ENCODE measurements at regions not wholly inside any gene's neighbourhood (a gene's known extent, or its start where the extent isn't known, plus 50 kb on each side); places are given as distances from the start of the nearest gene placed in this dataset.

DNA sequence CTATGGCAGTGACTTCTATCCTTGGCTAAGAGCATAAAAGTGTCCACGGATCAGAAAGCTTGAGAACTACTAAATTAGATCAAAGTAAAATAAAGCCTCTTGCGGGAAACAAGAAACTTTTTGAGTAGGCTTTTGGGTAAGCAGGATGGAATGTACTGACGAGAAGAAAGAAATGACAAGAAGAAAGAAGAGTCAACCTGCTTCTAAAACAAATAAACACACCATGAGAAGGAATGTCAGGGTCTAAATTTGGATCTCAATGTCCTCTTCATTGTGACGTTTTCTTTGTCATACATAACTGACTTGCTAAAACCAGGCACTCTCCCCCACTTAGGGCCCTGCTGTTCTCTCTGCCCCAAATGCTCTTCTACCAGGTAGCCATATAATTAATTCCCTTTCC lies 290.1 kb upstream of the PTGER4 start:
- DNase-seq (ENCODE audit: low read depth in 4 of 4, low spot score in 1 of 4), result no peak

DNA sequence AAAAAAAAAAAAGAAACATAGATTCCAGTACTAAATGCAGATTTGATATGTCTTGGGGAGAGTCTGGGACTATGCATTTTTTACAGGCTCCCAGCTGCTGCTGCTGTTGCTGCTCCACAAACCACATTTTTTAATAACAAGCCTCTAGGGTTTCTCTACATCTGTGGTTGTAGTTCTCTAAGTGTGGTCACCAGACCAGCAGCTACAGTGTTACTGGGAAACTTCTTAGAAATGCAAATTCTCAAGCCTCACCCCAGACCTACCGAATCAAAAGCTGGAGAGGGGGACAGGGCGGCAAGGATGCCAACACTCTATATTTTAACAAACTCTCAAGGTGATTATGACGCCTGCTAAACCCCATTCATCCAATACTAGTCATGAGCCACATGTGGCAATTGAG lies 293.4 kb upstream of the PTGER4 start:
- no peak for DNase-seq (ENCODE audit: low read depth in 4 of 4, low spot score in 1 of 4)

- DNase-seq (ENCODE audit: low read depth in 4 of 4, low spot score in 1 of 4), result no peak
Observed at GRCh38 chr5:40385544-40385943, 294.2 kb upstream of the PTGER4 start.

- DNase-seq (ENCODE audit: low read depth in 4 of 4, low spot score in 1 of 4), result no peak
Observed at GRCh38 chr5:40384782-40385390, 294.8 kb upstream of the PTGER4 start.

GRCh38 chr5:40383749-40384651 lies 295.7 kb upstream of the PTGER4 start:
- DNase-seq (ENCODE audit: low read depth in 4 of 4, low spot score in 1 of 4), result no peak

GRCh38 chr5:40381676-40382363 lies 297.9 kb upstream of the PTGER4 start:
- DNase-seq (ENCODE audit: low read depth in 4 of 4, low spot score in 1 of 4), result no peak

DNA sequence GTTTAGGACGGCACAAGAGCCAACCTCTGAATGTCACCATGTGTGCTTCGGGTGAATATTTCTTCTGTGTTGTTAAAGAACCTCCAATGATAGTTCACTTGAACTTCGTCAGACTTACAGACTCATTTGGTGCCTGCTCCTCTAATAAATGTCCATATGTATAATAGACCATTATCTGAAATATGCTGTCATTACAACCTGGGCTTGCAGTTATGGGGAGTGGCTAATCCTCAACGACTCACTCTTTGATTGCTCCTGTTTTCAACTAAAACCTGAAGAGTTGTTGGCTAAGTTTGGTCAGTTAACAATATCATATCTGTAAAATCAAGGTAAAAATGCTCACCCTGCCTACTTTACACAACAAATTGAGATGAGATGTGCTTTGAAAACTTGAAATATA lies 298.7 kb upstream of the PTGER4 start:
- no peak for DNase-seq (ENCODE audit: low read depth in 4 of 4, low spot score in 1 of 4)

DNA sequence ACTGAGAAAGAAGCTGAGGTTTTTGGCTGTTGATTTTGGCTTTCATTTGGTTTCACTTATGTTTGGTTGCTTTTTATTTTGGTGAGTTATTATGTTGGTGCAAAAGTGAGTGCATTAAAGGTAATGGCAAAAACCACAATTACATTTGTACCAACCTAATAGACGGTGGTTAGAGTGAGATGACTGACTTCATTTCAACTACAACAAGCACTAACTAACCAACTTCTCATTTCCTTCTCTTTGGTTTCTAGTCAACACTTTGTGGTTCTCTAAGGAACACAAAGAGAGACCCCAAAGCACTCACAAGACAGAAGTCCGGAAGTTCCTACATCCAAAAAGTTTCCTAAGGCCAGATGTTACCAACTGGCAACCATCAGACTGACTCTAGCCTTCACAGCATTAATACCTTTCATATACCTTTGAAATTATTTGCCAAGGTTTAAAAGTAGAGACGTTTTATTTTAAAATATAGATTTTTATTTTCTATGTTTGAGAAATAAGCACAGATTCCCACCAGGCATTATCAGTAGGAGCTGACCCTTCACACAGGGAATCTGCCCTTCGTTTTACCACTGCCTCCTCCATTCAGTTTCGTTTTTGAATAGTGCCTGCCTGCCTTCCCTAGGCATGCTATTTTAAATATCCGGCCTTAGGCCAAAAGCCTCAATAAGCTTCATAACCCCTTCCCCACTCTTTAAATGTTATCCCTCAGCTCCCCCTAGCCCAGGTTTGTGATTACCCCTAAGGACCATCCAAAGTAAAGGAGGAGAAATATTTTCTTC lies 301.1 kb upstream of the PTGER4 start:
- no peak for DNase-seq (ENCODE audit: low read depth in 4 of 4, low spot score in 1 of 4)

DNA sequence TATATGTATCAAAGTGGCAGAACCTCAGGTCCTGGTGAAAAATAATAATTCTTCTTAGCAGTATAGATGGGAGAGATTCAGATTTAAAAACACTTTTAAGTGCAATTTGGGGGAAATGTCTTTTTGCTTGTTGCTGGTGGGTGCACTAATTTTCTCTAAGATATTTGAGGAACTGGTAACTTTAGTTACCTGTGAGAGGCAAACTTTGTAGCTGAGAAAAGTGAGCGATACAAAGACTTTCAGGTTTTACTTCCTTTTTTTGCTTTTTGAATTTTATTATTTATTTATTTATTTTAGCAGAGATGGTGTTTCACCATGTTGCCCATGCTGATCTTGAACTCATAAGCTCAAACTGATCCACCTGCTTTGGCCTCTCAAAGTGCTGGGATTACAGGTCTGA lies 303.1 kb upstream of the PTGER4 start:
- DNase-seq (ENCODE audit: low read depth in 4 of 4, low spot score in 1 of 4), result no peak

DNA sequence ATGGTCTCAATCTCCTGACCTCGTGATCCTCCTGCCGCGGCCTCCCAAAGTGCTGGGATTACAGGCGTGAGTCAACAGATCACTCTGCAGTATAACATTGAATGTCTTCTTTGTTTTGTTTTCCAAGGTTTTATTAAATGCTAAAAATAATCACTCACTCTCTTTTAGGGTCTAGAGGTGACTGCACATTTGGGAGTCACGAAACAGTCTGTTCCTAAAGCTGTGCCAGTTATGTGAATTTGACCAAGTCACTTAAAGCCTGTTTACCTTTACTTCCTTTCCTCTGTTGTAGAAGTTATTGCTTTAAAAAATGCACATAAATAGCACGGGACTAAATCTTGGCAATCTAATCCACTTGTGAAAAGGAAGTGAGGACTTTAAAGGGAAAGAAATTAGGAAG lies 304.9 kb upstream of the PTGER4 start:
- no peak for DNase-seq (ENCODE audit: low read depth in 4 of 4, low spot score in 1 of 4)

GRCh38 chr5:40368200-40368599 lies 311.5 kb upstream of the PTGER4 start:
- no peak for DNase-seq (ENCODE audit: low read depth in 4 of 4, low spot score in 1 of 4)

DNA sequence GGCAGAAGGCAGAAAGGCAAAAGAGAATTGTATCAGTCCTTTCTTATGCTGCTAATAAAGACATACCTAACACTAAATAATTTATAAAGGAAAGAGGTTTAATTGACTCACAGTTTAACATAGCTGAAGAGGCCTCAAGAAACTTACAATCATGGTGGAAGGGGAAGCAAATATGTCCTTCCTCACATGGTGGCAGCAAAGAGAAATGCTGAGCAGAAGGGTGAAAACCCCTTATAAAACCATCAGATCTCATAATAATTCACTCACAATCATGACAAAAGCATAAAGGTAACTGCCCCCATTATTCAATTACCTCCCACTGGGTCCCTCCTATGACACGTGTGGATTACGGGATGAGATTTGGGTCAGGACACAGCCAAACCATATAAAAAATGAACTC lies 312.5 kb upstream of the PTGER4 start:
- DNase-seq (ENCODE audit: low read depth in 4 of 4, low spot score in 1 of 4), result no peak

GRCh38 chr5:40365342-40366330 lies 314.1 kb upstream of the PTGER4 start:
- DNase-seq (ENCODE audit: low read depth in 4 of 4, low spot score in 1 of 4), result no peak

DNA sequence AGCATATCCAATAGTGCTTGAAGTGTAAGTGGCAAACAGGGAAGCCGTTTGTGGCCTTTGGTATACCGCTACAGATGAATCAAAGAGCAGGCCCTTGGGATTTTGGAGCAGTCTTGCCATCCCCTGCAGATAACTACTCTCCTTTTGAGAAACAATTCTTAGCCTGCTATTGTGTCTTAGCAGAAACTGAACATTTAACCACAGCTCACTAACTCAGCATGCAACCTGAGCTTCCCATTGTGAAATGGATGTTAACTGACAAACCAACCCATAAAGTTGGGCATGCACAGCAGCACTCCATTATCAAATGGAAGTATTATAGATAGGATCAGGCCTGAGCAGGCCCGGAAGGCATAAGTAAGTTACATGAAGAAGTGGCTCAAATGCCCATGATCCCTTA lies 315.3 kb upstream of the PTGER4 start:
- no peak for DNase-seq (ENCODE audit: low read depth in 4 of 4, low spot score in 1 of 4)

DNA sequence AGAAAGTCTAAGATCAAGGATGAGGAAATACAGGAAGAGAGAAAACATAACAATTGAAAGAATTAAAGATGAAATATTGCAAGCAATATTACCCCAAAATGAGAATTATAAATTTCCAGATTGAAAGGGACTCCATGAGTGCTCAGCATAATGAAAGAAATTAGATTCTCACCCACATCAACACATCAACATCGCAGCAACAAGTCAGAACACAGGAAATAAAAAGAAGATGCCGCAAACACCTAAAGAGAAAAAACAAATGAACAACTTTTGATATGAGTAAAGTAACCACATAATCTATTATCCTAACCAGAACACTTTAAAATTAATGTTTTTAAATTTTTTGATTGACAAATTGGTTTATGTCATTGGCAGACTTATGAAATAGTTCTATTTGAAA lies 318.3 kb upstream of the PTGER4 start:
- no peak for DNase-seq (ENCODE audit: low read depth in 4 of 4, low spot score in 1 of 4)

DNA sequence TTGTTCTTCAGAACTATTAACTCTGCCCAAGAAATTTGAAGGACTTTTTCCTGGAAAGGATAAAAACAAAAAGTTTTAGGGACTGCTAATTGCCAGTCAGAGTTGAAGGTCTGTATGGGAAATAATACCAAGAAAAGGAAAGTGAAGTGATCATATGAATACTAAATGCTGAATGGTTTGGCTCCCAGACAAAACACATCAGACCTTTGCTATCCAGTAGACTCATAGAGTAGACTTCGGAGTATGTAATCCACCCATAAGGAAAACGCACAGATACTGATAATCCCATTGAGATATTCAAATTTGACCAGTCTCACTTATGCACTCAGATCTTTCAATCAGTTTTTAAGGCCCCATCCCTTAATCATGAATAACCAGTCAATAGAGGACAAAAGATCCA lies 319.0 kb upstream of the PTGER4 start:
- DNase-seq (ENCODE audit: low read depth in 4 of 4, low spot score in 1 of 4), result no peak

- DNase-seq (ENCODE audit: low read depth in 4 of 4, low spot score in 1 of 4), result no peak
Observed at GRCh38 chr5:40359832-40360231, 319.9 kb upstream of the PTGER4 start.

- no peak for DNase-seq (ENCODE audit: low read depth in 4 of 4, low spot score in 1 of 4)
Observed at GRCh38 chr5:40359093-40359492, 320.6 kb upstream of the PTGER4 start.

- DNase-seq (ENCODE audit: low read depth in 4 of 4, low spot score in 1 of 4), result no peak
Observed at GRCh38 chr5:40356248-40356647, 323.5 kb upstream of the PTGER4 start.

DNA sequence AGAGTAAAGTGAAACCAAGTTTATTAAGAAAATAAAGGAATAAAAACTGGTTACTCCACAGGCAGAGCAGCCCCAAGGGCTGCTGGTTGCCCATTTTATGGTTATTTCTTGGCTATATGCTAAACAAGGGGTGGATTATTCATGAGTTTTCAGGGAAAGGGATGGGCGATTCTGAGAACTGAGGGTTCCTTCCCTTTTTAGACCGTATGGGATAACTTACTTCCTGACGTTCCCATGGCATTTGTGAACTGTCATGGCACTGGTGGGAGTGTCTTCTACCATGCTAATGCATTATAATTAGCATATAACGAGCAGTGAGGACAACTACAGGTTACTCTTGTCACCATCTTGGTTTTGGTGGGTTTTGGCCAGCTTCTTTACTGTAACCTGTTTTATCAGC lies 323.9 kb upstream of the PTGER4 start:
- no peak for DNase-seq (ENCODE audit: low read depth in 4 of 4, low spot score in 1 of 4)
